Esophagus muscularis mucosa (tissue), 4 donors: ENCODE measurements at regions not wholly inside any gene's neighbourhood (a gene's known extent, or its start where the extent isn't known, plus 50 kb on each side); places are given as distances from the start of the nearest gene placed in this dataset.

Source experiments
- EP300 ChIP-seq: sonication (generic); formaldehyde crosslinking; IDR thresholded peaks from one replicate; pipeline ENCODE4 v1.6.1; 2017; ENCODE audit warnings: antibody characterized with exemption
- POLR2A ChIP-seq: fragments of 450-650 bp; IDR thresholded peaks from one replicate; pipeline ENCODE4 v1.6.1; 2017; ENCODE audit warnings: antibody characterized with exemption, moderate library complexity, mild to moderate bottlenecking, low read depth
- POLR2AphosphoS5 ChIP-seq, 2 donors: sonication (generic); formaldehyde crosslinking; IDR thresholded peaks; one replicate each; pipeline ENCODE4 v1.6.1; 2017; ENCODE audit warnings: antibody characterized with exemption in 2 of 2
- TF ChIP-seq, protein P1 (sequence below), 3 experiments: fragments of 200-600 bp in 2 of 3; fragments of 450-650 bp in 1 of 3; sonication (generic) in 2 of 3; IDR thresholded peaks; one replicate each; pipeline ENCODE4 v1.5.1; 2017 to 2019; ENCODE audit warnings: antibody characterized with exemption in 3 of 3, mild to moderate bottlenecking in 2 of 3, moderate library complexity in 1 of 3

GRCh38 chr1:166700696-166701095, 138.6 kb upstream of the POGK start:
- no peak for TF ChIP-seq EP300
- TF ChIP-seq, protein P1, sequence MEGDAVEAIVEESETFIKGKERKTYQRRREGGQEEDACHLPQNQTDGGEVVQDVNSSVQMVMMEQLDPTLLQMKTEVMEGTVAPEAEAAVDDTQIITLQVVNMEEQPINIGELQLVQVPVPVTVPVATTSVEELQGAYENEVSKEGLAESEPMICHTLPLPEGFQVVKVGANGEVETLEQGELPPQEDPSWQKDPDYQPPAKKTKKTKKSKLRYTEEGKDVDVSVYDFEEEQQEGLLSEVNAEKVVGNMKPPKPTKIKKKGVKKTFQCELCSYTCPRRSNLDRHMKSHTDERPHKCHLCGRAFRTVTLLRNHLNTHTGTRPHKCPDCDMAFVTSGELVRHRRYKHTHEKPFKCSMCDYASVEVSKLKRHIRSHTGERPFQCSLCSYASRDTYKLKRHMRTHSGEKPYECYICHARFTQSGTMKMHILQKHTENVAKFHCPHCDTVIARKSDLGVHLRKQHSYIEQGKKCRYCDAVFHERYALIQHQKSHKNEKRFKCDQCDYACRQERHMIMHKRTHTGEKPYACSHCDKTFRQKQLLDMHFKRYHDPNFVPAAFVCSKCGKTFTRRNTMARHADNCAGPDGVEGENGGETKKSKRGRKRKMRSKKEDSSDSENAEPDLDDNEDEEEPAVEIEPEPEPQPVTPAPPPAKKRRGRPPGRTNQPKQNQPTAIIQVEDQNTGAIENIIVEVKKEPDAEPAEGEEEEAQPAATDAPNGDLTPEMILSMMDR (IDR thresholded peaks at IDR 0.05) = no peak
- TF ChIP-seq POLR2AphosphoS5 (IDR thresholded peaks at IDR 0.05) = no peak
- no peak for TF ChIP-seq POLR2A
